Heart left ventricle (tissue), 16 donors: ENCODE measurements at regions not wholly inside any gene's neighbourhood (a gene's known extent, or its start where the extent isn't known, plus 50 kb on each side); places are given as distances from the start of the nearest gene placed in this dataset.

Experiments
- ATAC-seq, 4 donors: fragments of 200-7000 bp; cut with Tn5 transposase; one replicate each; pipeline ENCODE4 v1.9.1; 2020 to 2022; ENCODE audit warnings: moderate library complexity in 4 of 4, mild to moderate bottlenecking in 3 of 4, moderate number of reproducible peaks in 1 of 4
- DNase-seq, 5 donors: peaks; one replicate each; pipeline ENCODE4 v3.0.0-alpha.2; 2020
- H3K27ac ChIP-seq, 12 donors: fragments of 200-600 bp; sonication (generic) in 4 of 12; one replicate each; pipeline versions ENCODE4 v1.5.0 to v1.8.0; 2016 to 2022; ENCODE audit warnings: mild to moderate bottlenecking in 2 of 12
- H3K27me3 ChIP-seq, 9 donors: fragments of 200-600 bp; sonication (generic) in 2 of 9; one replicate each; pipeline versions ENCODE4 v1.5.1 to v1.8.0; 2016 to 2022; ENCODE audit warnings: mild to moderate bottlenecking in 3 of 9
- H3K36me3 ChIP-seq, 9 donors: fragments of 200-600 bp; sonication (generic) in 2 of 9; one replicate each; pipeline versions ENCODE4 v1.5.0 to v1.8.0; 2018 to 2022; ENCODE audit warnings: mild to moderate bottlenecking in 2 of 9
- H3K4me1 ChIP-seq, 12 donors: fragments of 200-600 bp; sonication (generic) in 4 of 12; one replicate each; pipeline versions ENCODE4 v1.5.0 to v1.8.0; 2016 to 2022; ENCODE audit warnings: mild to moderate bottlenecking in 3 of 12
- H3K4me3 ChIP-seq, 12 donors: fragments of 200-600 bp; sonication (generic) in 4 of 12; one replicate each; pipeline versions ENCODE4 v1.5.0 to v1.8.0; 2017 to 2022; ENCODE audit warnings: mild to moderate bottlenecking in 9 of 12, moderate library complexity in 4 of 12
- H3K9me3 ChIP-seq, 12 donors: fragments of 200-600 bp; sonication (generic) in 4 of 12; one replicate each; pipeline versions ENCODE4 v1.5.0 to v1.8.0; 2016 to 2022; ENCODE audit warnings: mild to moderate bottlenecking in 1 of 12
- CTCF ChIP-seq, 12 donors: fragments of 200-600 bp; sonication (generic) in 4 of 12; IDR thresholded peaks; one replicate each; pipeline versions ENCODE4 v1.5.0 to v1.8.0; 2018 to 2022; ENCODE audit warnings: antibody characterized with exemption in 12 of 12, mild to moderate bottlenecking in 5 of 12
- POLR2A ChIP-seq, 2 donors: fragments of 450-650 bp; IDR thresholded peaks; one replicate each; pipeline ENCODE4 v1.6.1; 2017; ENCODE audit warnings: antibody characterized with exemption in 2 of 2, mild to moderate bottlenecking in 2 of 2, moderate library complexity in 2 of 2
- WGBS, 4 donors: extraction: QIAGEN DNeasy Blood & Tissue Kit in 2 of 4; methylation state at CpG; one replicate each; pipeline versions ENCODE4 v1.1.5 to v1.1.7; 2013 to 2018; 5-methylcytosine and 5-hydroxymethylcytosine counted together
- intact Hi-C, 10 donors: fragments of 100-400 bp; cut with DNase I; formaldehyde crosslinking; loops; one replicate each; pipeline versions ENCODE4 v1.11.1 to v1.14.2; 2022
- donor health status: ischemic (EF 13 %, LVEDD 7.1; RV severe dilation, severe dysfunction).
- donor health status: healthy with polysubstance abuse.
- donor health status: DM: no; HTN: yes; CAD: no.
- donor health status: DM: no; HTN: no; CAD: no.
- donor health status: ischemic (EF 25% LVEDD 6.9; RV normal size, moderate dysfunction).
- donor health status: ischemic (EF 25% LVEDD 5.7; RV mildly dilated, moderate dysfunction).
- donor health status: healthy.
- donor health status: DM: yes; HTN: yes; CAD: no.
- donor health status: ischemic (EF 35%, LVEDD 5.7; RV mildly dilated, moderate dysfunction).
- donor health status: nonischemic (EF 11% LVEDD 7.7; RV severe dilation, severe dysfunction).
- donor health status: DM: yes; HTN: yes; CAD: no.
- donor health status: PGD.
- donor health status: ischemic (EF 29% LVEDD 5.4; RV normal size, mild dysfunction).
- donor health status: nonischemic (EF 23%, LVEDD 6.1; RV moderate dilation, normal function).

GRCh38 chr12:107855471-107855870 is 81.0 kb downstream of the ASCL4 start:
- 62 to 70% (median 62%) methylated on average over 2 of the region's 2 CpGs for WGBS, 4 donors
- no peak overlapping the region for H3K27ac ChIP-seq
- intact Hi-C loops: no loop called here
- TF ChIP-seq CTCF (IDR thresholded peaks at IDR 0.05) (no peak), POLR2A (IDR thresholded peaks at IDR 0.05) (no peak)
- no peaks in the 10 kb centered on the region for H3K4me1 ChIP-seq
- no peaks in the 10 kb centered on the region for H3K9me3 ChIP-seq
- H3K27me3 ChIP-seq: peaks cover 0 to 55% (median 5%) of the 10 kb centered on the region in 9 donors
- H3K36me3 ChIP-seq: no peaks in the 10 kb centered on the region
- DNase-seq (no peak), ATAC-seq (no peak)
- no peak overlapping the region for H3K4me3 ChIP-seq

GRCh38 chr12:107856096-107856495 is 81.6 kb downstream of the ASCL4 start:
- DNase-seq: no peak
- Histone ChIP-seq H3K27ac (no peak overlapping the region), H3K4me3 (no peak overlapping the region), H3K27me3 (peaks cover 0 to 60% (median 5%) of the 10 kb centered on the region in 9 donors), H3K36me3 (no peaks in the 10 kb centered on the region), H3K9me3 (no peaks in the 10 kb centered on the region), H3K4me1 (no peaks in the 10 kb centered on the region)
- no peak for ATAC-seq
- TF ChIP-seq CTCF (IDR thresholded peaks at IDR 0.05): no peak
- TF ChIP-seq POLR2A (IDR thresholded peaks at IDR 0.05): no peak
- WGBS, 4 donors: 43 to 70% (median 45%) methylated on average over 2 of the region's 2 CpGs
- intact Hi-C loops: no loop called here

DNA sequence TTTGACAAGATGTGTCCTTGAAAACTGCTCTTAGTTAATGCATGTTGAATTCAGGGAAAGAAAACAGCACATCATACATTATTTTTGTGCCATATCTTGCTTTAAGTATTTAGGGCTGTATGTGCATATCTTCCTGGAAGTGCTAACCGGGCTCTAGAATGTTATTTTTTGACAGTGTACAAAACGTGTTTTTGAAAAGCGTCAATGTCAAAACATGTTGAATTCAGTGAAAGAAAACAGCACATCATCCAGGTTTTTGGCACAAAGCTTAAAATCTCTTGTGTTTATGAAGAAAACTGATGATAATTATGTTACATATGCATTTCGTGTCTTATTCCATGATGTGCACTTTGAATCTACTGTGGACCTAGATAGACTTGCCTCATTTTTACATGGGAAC is 82.7 kb downstream of the ASCL4 start:
- Histone ChIP-seq H3K36me3 (no peaks in the 10 kb centered on the region), H3K27me3 (peaks cover 0 to 64% (median 5%) of the 10 kb centered on the region in 9 donors), H3K4me1 (no peaks in the 10 kb centered on the region), H3K27ac (no peak overlapping the region), H3K4me3 (no peak overlapping the region), H3K9me3 (no peaks in the 10 kb centered on the region)
- TF ChIP-seq CTCF (IDR thresholded peaks at IDR 0.05) (no peak), POLR2A (IDR thresholded peaks at IDR 0.05) (no peak)
- DNase-seq (no peak), ATAC-seq (no peak)
- 73 to 80% (median 77%) methylated on average over 4 of the region's 4 CpGs for WGBS, 4 donors
- intact Hi-C loops: no loop called here

DNA sequence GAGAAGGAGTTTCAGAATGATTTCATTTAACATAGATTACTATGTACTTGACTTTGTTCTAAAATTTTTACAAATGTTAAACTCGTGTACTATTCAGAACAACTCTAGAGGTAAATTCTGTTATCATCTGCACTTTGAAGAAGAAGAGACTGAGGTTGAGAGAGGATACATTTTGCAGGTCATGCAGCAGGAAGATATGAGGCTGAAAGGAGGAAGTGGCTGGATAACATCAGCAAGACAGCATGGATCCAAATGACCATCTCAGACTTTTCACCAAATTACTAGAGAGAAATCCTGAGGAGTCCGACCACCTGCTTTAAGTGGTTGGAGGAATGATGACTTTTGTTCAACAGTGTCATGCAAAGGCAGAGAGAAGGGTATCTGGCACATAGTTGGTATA is 84.9 kb downstream of the ASCL4 start:
- Histone ChIP-seq H3K4me1 (peaks cover 0 to 8% (median 0%) of the 10 kb centered on the region in 12 donors), H3K27ac (no peak overlapping the region), H3K27me3 (peaks cover 0 to 57% (median 5%) of the 10 kb centered on the region in 9 donors), H3K36me3 (no peaks in the 10 kb centered on the region), H3K9me3 (no peaks in the 10 kb centered on the region), H3K4me3 (no peak overlapping the region)
- no peak for ATAC-seq
- 44 to 51% (median 47%) methylated on average over 2 of the region's 2 CpGs for WGBS, 4 donors
- DNase-seq: no peak
- no peak for TF ChIP-seq CTCF (IDR thresholded peaks at IDR 0.05)
- no peak for TF ChIP-seq POLR2A (IDR thresholded peaks at IDR 0.05)
- intact Hi-C loops: no loop called here
